ENCODE measurements at regions not wholly inside any gene's neighbourhood (a gene's known extent, or its start where the extent isn't known, plus 50 kb on each side); places are given as distances from the start of the nearest gene placed in this dataset.
"Not testable (repeated sequence)": the region's sequence is repeated elsewhere in the genome, so short reads cannot be mapped to it uniquely, and the experiment has no call there.

DNA sequence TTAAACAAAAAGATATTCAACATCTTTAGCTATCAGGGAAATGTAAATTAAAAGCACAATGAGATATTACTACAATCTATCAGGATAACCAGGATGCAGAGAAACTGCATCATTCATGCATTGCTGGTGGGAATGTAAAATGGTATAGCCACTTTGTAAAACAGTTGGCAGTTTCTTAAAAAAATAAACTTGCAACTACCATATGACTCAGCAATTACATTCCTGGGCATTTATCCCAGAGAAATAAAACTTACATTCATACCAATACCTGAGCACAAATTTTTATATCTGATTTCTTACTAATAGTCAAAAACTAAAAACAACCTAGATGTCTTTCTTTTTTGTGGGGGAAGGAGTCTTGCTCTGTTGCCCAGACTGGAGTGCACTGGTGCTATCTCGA, 190.3 kb upstream of the TAB2 start:
- no peak for DNase-seq

DNA sequence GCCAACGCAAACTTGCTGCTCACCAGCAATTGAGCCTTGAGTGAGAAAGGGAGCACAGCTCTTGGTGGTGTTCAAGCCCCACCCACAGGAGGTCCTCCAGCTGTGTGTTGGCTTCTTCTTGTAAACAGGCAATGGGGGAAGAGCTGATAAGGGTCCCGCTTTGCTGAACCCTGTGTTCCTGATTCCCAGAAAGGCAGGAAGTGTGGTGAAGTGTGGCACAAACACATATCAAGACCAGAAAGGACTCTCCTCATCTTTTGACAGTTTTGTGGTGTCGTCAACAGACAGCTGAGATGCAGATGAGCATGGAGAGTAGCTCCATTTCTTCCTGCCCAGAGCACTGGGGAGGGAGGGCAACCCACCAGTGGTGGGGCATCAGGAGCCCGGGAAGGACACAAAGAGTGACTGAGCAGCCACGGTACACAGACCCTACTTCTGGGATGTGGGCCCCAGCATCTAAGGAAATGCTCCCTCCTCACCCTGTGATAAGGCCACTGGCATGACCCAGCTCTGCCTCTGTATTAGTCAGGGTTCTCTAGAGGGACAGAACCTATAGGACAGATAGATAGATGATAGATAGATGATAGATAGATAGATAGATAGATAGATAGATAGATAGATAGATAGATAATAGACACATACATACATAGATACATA, 188.9 kb upstream of the TAB2 start:
- no peak for DNase-seq

DNA sequence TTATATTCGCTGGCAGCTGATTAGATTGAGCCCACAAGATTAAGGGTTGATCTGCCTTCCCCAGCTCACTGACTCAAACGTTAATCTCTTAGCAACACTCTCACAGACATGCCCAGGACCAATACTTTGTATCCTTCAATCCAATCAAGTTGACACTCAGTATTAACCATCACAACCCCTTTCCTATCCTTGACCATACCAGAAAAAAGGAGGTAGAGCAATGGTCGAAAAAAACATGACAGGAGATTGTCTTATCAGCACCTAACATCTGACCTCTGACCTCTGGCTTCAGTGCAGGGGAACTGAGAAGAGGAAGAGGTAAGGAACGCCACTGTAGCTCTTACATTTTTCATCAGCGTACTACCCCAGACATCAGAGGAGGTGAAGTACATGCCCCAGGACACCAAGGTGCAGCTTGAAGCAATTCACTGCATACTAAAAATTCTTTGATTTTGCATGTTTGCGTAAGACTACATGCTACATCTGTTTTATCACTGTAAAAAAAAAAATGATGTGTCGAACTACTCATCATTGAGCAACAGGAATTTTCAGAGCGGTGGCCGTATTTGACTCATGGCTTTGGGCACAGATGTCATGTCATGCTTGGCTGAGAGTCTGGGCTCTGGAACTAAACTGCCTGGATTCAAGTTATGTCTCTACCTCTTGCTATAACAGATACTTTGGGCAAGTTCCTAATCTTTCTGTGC, 188.0 kb upstream of the TAB2 start:
- DNase-seq = no peak

GRCh38 chr6:149130090-149130489, 187.4 kb upstream of the TAB2 start:
- DNase-seq = no peak

DNA sequence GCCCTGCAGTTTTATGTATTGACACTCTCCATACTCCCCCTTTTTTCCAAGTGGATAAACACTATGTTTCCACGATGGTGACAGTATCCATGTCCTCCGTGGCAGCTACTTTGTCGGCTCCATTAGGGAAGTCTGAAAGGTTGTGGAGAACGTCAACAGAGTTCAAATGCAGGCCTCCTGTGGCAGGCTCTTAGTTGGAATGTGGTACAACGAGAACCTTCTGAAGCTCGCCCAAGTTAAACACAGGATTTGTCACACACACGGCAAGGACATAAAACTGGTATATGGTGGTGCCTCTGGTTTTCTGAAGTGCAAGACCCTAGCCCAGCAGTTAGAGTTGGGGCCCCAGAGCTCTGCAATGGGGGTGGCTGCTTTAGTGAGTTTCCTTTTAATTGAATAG, 187.0 kb upstream of the TAB2 start:
- no peak for DNase-seq

DNA sequence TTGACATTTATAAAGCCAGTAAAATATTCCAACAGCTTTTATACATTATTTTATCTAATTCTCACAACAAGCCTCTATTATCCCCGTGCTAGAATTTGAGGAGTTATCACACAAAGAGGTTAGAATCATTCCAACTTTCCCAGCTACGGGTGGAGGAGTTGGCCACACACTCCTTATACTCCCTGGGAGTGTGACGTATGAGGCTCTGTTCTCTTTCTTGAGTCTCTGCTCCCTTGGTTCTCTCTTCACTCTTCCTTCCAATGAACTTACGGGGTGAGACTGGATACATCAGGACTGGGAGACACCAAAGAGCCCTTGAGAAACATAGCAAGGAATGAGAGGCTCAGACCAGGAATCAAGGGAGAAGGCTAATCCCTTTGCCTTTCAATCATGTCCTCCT, 185.6 kb upstream of the TAB2 start:
- no peak for DNase-seq

- no peak for DNase-seq
These were observed 185.2 kb upstream of the TAB2 start for GRCh38 chr6:149132336-149132735.

DNA sequence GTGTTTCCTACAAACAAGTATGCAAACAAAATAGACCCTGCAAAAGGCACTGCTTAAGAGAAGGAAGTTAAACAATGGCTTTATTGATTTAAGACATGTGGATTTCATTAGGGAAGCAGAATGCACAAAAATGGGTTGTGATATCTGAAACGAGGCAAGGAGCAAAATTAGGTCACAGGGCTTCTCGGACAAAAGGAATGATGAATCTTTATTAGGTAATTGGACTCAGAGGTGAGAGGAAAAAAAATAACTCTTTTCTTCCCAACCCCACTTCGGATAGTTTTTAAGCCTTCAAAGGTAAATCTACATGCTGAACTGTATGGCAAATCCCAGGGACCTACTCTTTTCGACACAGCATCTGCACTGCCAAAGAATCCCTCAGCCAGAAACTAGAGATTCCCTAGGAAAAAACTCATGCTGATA, 183.0 kb upstream of the TAB2 start:
- DNase-seq = no peak

GRCh38 chr6:149135809-149136208, 181.7 kb upstream of the TAB2 start:
- DNase-seq = no peak

DNA sequence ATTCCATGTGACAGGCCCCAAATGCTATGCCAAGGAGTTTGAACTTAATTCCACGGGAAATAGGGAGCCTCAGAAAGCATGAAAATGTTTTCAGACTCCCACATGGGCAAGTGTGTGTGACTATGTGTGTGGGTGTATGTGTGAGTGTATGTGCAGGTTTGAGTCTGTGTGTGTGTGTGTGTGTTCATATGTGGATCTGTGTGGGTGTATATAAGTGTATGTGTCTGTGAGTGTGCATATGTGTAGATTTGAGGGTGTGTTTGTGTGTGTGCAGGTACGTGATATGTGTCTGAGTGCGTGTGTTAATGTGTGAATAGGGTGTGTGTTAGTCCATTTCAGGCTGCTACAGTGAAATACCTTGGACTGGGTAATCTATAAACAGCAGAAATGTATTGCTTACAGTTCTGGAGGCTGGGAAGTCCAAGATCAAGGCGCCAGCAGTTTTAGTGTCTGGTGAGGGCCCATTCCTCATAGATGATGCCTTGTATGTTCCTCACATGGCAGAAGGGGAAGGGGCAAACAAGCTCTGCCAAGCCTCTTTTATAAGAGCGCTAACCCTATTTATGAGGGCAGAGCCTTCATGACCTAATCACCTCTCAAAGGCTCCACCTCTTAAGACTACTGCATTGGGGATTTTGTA, 181.1 kb upstream of the TAB2 start:
- no peak for DNase-seq

GRCh38 chr6:149136913-149137286, 180.6 kb upstream of the TAB2 start:
- no peak for DNase-seq

- no peak for DNase-seq
These were observed 179.9 kb upstream of the TAB2 start for GRCh38 chr6:149137594-149137993.

- no peak for DNase-seq
These were observed 179.4 kb upstream of the TAB2 start for GRCh38 chr6:149138089-149138488.

DNA sequence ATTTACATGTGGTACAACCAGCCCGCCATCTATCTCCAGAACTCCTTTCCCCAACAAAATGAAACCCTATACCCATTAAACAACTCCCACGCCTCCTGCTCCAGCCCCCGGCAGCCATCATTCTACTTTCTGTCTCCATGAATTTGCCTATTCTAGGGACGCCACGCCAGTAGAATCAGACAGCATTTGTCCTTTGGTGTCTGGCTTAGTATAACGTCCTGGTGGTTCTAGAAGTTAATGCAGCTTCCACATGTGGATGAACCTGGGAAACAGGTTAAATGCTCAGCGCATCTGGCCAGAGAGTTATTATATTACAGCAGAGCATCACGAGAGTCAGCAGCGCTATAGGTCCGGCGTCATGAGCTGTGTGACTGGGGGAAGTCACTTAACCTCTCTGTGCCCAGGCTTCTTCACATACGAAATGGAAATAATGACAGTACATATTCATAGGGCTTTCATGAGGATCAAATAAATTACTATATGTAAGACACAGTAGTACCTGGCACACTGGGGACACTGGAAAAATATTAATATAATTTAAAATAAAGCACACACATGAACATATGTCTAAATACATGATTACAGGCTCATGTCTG, 178.7 kb upstream of the TAB2 start:
- DNase-seq = no peak

- no peak for DNase-seq
These were observed 177.8 kb upstream of the TAB2 start for GRCh38 chr6:149139782-149140136.

DNA sequence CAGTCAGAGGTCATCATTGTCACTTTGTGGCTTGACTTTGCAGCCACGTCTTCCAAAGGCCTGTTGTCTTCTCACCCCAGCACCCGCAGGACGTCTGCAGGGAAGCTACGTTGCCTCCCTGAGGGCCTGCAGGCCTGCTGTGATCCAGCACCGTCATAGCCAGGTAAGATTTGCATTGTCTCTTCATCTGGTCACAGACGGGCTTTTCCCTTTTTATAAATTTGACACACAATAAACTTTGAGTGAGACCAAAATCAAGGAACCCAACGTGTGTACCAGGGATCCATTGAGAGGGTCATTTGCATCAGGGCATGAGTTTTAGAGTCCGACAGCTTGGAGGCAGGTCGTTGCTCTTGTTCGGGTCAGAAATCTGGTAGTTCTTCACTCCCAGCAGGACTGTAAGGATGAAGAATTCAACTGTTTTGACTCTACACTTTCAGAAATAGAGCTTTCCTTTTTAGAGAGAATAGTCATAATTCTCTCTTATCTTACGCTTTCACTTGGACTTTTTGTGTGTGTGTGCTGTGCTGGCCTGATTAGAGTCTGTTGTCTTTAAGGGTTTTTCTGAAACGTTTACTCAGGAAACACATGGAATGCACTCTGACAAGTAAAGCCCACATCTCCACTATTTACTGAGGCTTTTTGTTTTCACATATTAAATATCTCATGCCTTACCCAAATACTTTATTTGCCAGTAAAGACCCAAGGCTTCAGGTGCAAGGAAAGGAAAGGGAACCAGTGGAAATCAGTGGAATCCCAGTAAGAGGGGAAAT, 177.2 kb upstream of the TAB2 start:
- no peak for DNase-seq

- DNase-seq = no peak
These were observed 176.6 kb upstream of the TAB2 start for GRCh38 chr6:149140910-149141290.

GRCh38 chr6:149142924-149143429, 174.5 kb upstream of the TAB2 start:
- DNase-seq = no peak

DNA sequence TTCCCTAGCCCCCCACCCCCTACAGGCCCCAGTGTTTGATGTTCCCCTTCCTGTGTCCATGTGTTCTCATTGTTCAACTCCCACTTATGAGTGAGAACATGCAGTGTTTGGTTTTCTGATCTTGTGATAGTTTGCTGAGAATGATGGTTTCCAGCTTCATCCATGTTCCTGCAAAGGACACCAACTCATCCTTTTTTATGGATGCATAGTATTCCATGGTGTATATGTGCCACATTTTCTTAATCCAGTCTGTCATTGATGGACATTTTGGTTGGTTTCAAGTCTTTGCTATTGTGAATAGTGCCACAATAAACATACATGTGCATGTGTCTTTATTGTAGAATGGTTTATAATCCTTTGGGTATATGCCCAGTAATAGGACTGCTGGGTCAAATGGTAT, 171.7 kb upstream of the TAB2 start:
- not testable (repeated sequence) for DNase-seq

GRCh38 chr6:149147195-149147594, 170.3 kb upstream of the TAB2 start:
- no peak for DNase-seq

- no peak for DNase-seq
These were observed 169.4 kb upstream of the TAB2 start for GRCh38 chr6:149147938-149148718.

GRCh38 chr6:149149653-149150052, 167.9 kb upstream of the TAB2 start:
- no peak for DNase-seq
